Psoas muscle (tissue), 7 donors: ENCODE measurements at regions not wholly inside any gene's neighbourhood (a gene's known extent, or its start where the extent isn't known, plus 50 kb on each side); places are given as distances from the start of the nearest gene placed in this dataset.

Experiments
- ATAC-seq, 4 donors: fragments of 200-7000 bp; cut with Tn5 transposase; one replicate each; pipeline ENCODE4 v1.9.1; 2020; ENCODE audit warnings: moderate library complexity in 3 of 4, mild to moderate bottlenecking in 2 of 4
- DNase-seq, 2 donors: peaks; one replicate each; pipeline ENCODE4 v3.0.0-alpha.2; 2020
- H3K27ac ChIP-seq: fragments of 200-600 bp; one replicate; pipeline ENCODE4 v1.8.0; 2022
- H3K27me3 ChIP-seq, 3 donors: fragments of 200-600 bp in 1 of 3; one replicate each; pipeline versions ENCODE4 v1.6.1 to v1.8.0; 2013 to 2022; ENCODE audit warnings: low read length in 2 of 3, mild to moderate bottlenecking in 2 of 3, moderate library complexity in 1 of 3; ENCODE audit not compliant: insufficient read depth in 3 of 3
- H3K36me3 ChIP-seq, 2 donors: fragments of 200-600 bp in 1 of 2; one replicate each; pipeline versions ENCODE4 v1.6.1 to v1.8.0; 2013 to 2022; ENCODE audit warnings: low read depth in 1 of 2, mild to moderate bottlenecking in 1 of 2, moderate library complexity in 1 of 2; ENCODE audit not compliant: insufficient read depth in 1 of 2
- H3K4me1 ChIP-seq: fragments of 200-600 bp; one replicate; pipeline ENCODE4 v1.8.0; 2022
- H3K4me3 ChIP-seq: fragments of 200-600 bp; one replicate; pipeline ENCODE4 v1.8.0; 2022; ENCODE audit warnings: mild to moderate bottlenecking
- H3K9me3 ChIP-seq: fragments of 200-600 bp; one replicate; pipeline ENCODE4 v1.8.0; 2022
- WGBS, 3 donors: extraction: QIAGEN DNeasy Blood & Tissue Kit; methylation state at CpG; one replicate each; pipeline versions ENCODE4 v1.1.6 to v1.1.7; 2013; 5-methylcytosine and 5-hydroxymethylcytosine counted together
- intact Hi-C, 2 donors: fragments of 100-400 bp; cut with DNase I; formaldehyde crosslinking; loops; one replicate each; pipeline versions ENCODE4 v1.11.0 to v1.14.2; 2022
- TF ChIP-seq, protein P1 (sequence below): fragments of 200-600 bp; IDR thresholded peaks from one replicate; pipeline ENCODE4 v1.8.0; 2022; ENCODE audit warnings: antibody characterized with exemption
- donor health status: healthy with polysubstance abuse.
- donor health status: DM: no; HTN: no; CAD: no; lungs with moderate emphysema.
- donor health status: Bipolar disorder and iron deficiency.
- donor health status: healthy.
- donor health status: DM: yes; HTN: yes; CAD: no.
- donor health status: DM: no; HTN: no; CAD: no.
- donor health status: DM: yes; HTN: yes; CAD: no.

DNA sequence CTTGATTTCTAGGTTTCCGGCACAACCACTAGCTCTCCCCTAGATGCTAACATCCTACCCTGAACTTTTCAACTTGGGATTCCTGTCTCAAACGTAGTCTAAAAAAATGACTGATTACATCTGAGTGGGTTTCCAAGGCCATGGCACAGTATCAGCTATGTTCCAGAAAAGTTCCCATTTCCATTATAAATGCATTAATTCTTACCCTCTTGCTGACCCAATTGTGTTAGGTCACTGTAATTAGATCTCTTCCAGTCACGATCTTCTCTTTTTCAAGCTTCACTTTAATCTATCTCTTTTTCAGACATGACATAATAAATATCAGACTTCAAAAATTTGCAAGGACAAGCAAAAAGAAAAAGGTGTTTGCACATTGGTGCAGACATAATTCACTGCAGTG, 50.6 kb upstream of the PDE5A start:
- WGBS, 3 donors: 9 to 24% (median 11%) methylated on average over 3 of the region's 3 CpGs
- intact Hi-C loops: no loop called here
- Histone ChIP-seq H3K4me1 (no peaks in the 10 kb centered on the region), H3K4me3 (no peak overlapping the region), H3K27ac (no peak overlapping the region), H3K36me3 (no peaks in the 10 kb centered on the region), H3K27me3 (no peaks in the 10 kb centered on the region), H3K9me3 (no peaks in the 10 kb centered on the region)
- DNase-seq (no peak), ATAC-seq (no peak)
- TF ChIP-seq, protein P1, sequence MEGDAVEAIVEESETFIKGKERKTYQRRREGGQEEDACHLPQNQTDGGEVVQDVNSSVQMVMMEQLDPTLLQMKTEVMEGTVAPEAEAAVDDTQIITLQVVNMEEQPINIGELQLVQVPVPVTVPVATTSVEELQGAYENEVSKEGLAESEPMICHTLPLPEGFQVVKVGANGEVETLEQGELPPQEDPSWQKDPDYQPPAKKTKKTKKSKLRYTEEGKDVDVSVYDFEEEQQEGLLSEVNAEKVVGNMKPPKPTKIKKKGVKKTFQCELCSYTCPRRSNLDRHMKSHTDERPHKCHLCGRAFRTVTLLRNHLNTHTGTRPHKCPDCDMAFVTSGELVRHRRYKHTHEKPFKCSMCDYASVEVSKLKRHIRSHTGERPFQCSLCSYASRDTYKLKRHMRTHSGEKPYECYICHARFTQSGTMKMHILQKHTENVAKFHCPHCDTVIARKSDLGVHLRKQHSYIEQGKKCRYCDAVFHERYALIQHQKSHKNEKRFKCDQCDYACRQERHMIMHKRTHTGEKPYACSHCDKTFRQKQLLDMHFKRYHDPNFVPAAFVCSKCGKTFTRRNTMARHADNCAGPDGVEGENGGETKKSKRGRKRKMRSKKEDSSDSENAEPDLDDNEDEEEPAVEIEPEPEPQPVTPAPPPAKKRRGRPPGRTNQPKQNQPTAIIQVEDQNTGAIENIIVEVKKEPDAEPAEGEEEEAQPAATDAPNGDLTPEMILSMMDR: no peak

DNA sequence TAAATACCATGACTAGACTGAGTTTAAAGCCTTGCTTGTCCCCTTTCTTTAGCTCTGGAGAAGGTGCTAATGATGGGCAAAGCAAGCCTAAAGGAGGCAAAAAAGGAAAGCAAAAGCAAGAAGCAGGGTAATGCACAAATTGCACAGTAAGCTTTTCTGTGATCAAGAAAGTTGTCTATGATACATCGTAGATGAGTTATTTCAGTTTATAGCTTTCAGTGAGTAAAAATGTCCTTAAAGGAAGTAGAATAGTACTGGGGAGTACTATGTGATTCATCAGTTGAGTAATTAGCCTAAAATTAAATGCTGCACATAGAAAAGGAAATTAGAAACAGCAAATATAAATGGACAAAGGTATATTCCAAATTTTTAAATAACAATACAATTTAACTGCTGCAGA, 50.2 kb upstream of the PDE5A start:
- Histone ChIP-seq H3K9me3 (no peaks in the 10 kb centered on the region), H3K36me3 (no peaks in the 10 kb centered on the region), H3K27me3 (no peaks in the 10 kb centered on the region), H3K27ac (no peak overlapping the region), H3K4me1 (no peaks in the 10 kb centered on the region), H3K4me3 (no peak overlapping the region)
- ATAC-seq (no peak), DNase-seq (no peak)
- WGBS, 3 donors: 57 to 74% (median 63%) methylated on average over 1 of the region's 1 CpG
- intact Hi-C loops: no loop called here
- TF ChIP-seq, protein P1: no peak
